AG08396 (cell line): ENCODE measurements at regions not wholly inside any gene's neighbourhood (a gene's known extent, or its start where the extent isn't known, plus 50 kb on each side); places are given as distances from the start of the nearest gene placed in this dataset.

ENCODE experiments used
- DNase-seq: peaks from one replicate; pipeline ENCODE4 v3.0.0; 2012; ENCODE audit warnings: low spot score, mixed read lengths

GRCh38 chr1:239677362-239677761 lies 291.0 kb downstream of the CHRM3 start:
- no peak for DNase-seq

GRCh38 chr1:239678181-239678580 lies 291.8 kb downstream of the CHRM3 start:
- no peak for DNase-seq

- DNase-seq: no peak
Observed at GRCh38 chr1:239682046-239682445, 295.7 kb downstream of the CHRM3 start.

GRCh38 chr1:239682960-239683359 lies 296.6 kb downstream of the CHRM3 start:
- no peak for DNase-seq

GRCh38 chr1:239686386-239686785 lies 300.0 kb downstream of the CHRM3 start:
- DNase-seq: no peak

- no peak for DNase-seq
Observed at GRCh38 chr1:239696317-239696716, 309.9 kb downstream of the CHRM3 start.

GRCh38 chr1:239700667-239701066 lies 314.3 kb downstream of the CHRM3 start:
- no peak for DNase-seq

- no peak for DNase-seq
Observed at GRCh38 chr1:239703075-239703474, 316.7 kb downstream of the CHRM3 start.

GRCh38 chr1:239706245-239706892 lies 320.0 kb downstream of the CHRM3 start:
- DNase-seq: no peak

GRCh38 chr1:239707615-239708014 lies 321.2 kb downstream of the CHRM3 start:
- DNase-seq: no peak

GRCh38 chr1:239708622-239709021 lies 322.3 kb downstream of the CHRM3 start:
- DNase-seq: no peak

- DNase-seq: no peak
Observed at GRCh38 chr1:239711768-239712167, 325.4 kb downstream of the CHRM3 start.

- no peak for DNase-seq
Observed at GRCh38 chr1:239717097-239717917, 330.9 kb downstream of the CHRM3 start.

GRCh38 chr1:239717918-239718184 lies 331.5 kb downstream of the CHRM3 start:
- DNase-seq: no peak

- no peak for DNase-seq
Observed at GRCh38 chr1:239718571-239718970, 332.2 kb downstream of the CHRM3 start.

- DNase-seq: no peak
Observed at GRCh38 chr1:239718997-239719628, 332.7 kb downstream of the CHRM3 start.

- no peak for DNase-seq
Observed at GRCh38 chr1:239719642-239720258, 333.4 kb downstream of the CHRM3 start.

GRCh38 chr1:239722035-239722434 lies 335.7 kb downstream of the CHRM3 start:
- no peak for DNase-seq

- DNase-seq: no peak
Observed at GRCh38 chr1:239723776-239724367, 337.5 kb downstream of the CHRM3 start.

- no peak for DNase-seq
Observed at GRCh38 chr1:239725371-239725770, 339.0 kb downstream of the CHRM3 start.

- no peak for DNase-seq
Observed at GRCh38 chr1:239725933-239726332, 339.6 kb downstream of the CHRM3 start.

GRCh38 chr1:239730378-239730777 lies 344.0 kb downstream of the CHRM3 start:
- no peak for DNase-seq
